ENCODE measurements at regions not wholly inside any gene's neighbourhood (a gene's known extent, or its start where the extent isn't known, plus 50 kb on each side); places are given as distances from the start of the nearest gene placed in this dataset.
"Not testable (repeated sequence)": the region's sequence is repeated elsewhere in the genome, so short reads cannot be mapped to it uniquely, and the experiment has no call there.

- no peak for TF ChIP-seq PRDM2 (tag by site-specific recombination; IDR thresholded peaks at IDR 0.05; ENCODE audit: borderline replicate concordance)
- no peak for TF ChIP-seq ZNF596 (tag by site-specific recombination; IDR thresholded peaks at IDR 0.05)
- no peak for TF ChIP-seq KLF7 (tag by site-specific recombination; IDR thresholded peaks at IDR 0.05; ENCODE audit: borderline replicate concordance)
- TF ChIP-seq ZNF23 (tag by site-specific recombination; IDR thresholded peaks at IDR 0.05; ENCODE audit: borderline replicate concordance) = no peak
- TF ChIP-seq ZNF624 (tag by site-specific recombination; IDR thresholded peaks at IDR 0.05) = no peak
- no peak for TF ChIP-seq GLIS1 (tag by site-specific recombination; IDR thresholded peaks at IDR 0.05)
Measured at GRCh38 chr6:2344319-2344905, 99.0 kb upstream of the GMDS start (continued).

GRCh38 chr6:2327591-2327990 is 82.2 kb upstream of the GMDS start:
- POLR2A ChIA-PET = no interaction called here
- Histone ChIP-seq H3K4me3 (ENCODE audit: low read depth, low read length) (no peak overlapping the region), H3K9me3 (ENCODE audit: control insufficient read depth, insufficient read depth, low read depth, low read length) (no peaks in the 10 kb centered on the region; the same call in 1 of the 2 replicates), H3K36me3 (ENCODE audit: control insufficient read depth in 2 of 2, insufficient read depth in 1 of 2, low read length in 2 of 2) (no peaks in the 10 kb centered on the region), H3K27ac (ENCODE audit: extremely low read depth, low read depth, low read length) (no peak overlapping the region), H3K4me1 (ENCODE audit: control insufficient read depth, insufficient read depth, low read length) (no peaks in the 10 kb centered on the region)
- CTCF ChIA-PET = interaction anchor here (0.6 to 0.7 kb wide), 2 partner anchors 119 to 321 kb away, joined by 3 to 4 read pairs; no protein-coding TSS in a partner anchor
- TF ChIP-seq ZFP41 (tag by site-specific recombination; IDR thresholded peaks at IDR 0.05; ENCODE audit: borderline replicate concordance) (no peak), ZNF473 (tag by site-specific recombination; IDR thresholded peaks at IDR 0.05) (no peak), ZNF239 (tag by site-specific recombination; IDR thresholded peaks at IDR 0.05) (no peak), TRIM28 (IDR thresholded peaks at IDR 0.05; ENCODE audit: borderline replicate concordance, low read length) (peak; percentile 64; the same call in 1 of the 2 replicates), ZNF791 (tag by site-specific recombination; IDR thresholded peaks at IDR 0.05) (peak; percentile 97), SETDB1 (IDR thresholded peaks at IDR 0.05; ENCODE audit: insufficient read length, low read length) (peak; percentile 83)

- ChIA-PET POLR2A (no interaction called here), CTCF (no interaction called here)
- Histone ChIP-seq H3K4me3 (ENCODE audit: low read depth, low read length) (no peak overlapping the region), H3K9me3 (ENCODE audit: control insufficient read depth, insufficient read depth, low read depth, low read length) (no peaks in the 10 kb centered on the region; the same call in 1 of the 2 replicates), H3K36me3 (ENCODE audit: control insufficient read depth in 2 of 2, insufficient read depth in 1 of 2, low read length in 2 of 2) (no peaks in the 10 kb centered on the region), H3K27ac (ENCODE audit: extremely low read depth, low read depth, low read length) (no peak overlapping the region), H3K4me1 (ENCODE audit: control insufficient read depth, insufficient read depth, low read length) (no peaks in the 10 kb centered on the region)
- TF ChIP-seq ZNF362 (tag by site-specific recombination; IDR thresholded peaks at IDR 0.05) = no peak
- TF ChIP-seq ZNF707 (tag by site-specific recombination; IDR thresholded peaks at IDR 0.05) = peak; percentile 83
Measured at GRCh38 chr6:2324166-2324953, 79.0 kb upstream of the GMDS start.

GRCh38 chr6:2317498-2317897 is 72.1 kb upstream of the GMDS start:
- H3K9me3 ChIP-seq (ENCODE audit: control insufficient read depth, insufficient read depth, low read depth, low read length); POLR2A ChIA-PET; H3K4me3 ChIP-seq (ENCODE audit: low read depth, low read length); H3K4me1 ChIP-seq (ENCODE audit: control insufficient read depth, insufficient read depth, low read length); H3K27ac ChIP-seq (ENCODE audit: extremely low read depth, low read depth, low read length); H3K36me3 ChIP-seq (ENCODE audit: control insufficient read depth in 2 of 2, insufficient read depth in 1 of 2, low read length in 2 of 2): not testable (repeated sequence)
- CTCF ChIA-PET = interaction anchor here (0.7 to 1.2 kb wide), 2 partner anchors 317 to 940 kb away, joined by 3 to 4 read pairs; no protein-coding TSS in a partner anchor
